IMR-90 (cell line): ENCODE measurements at regions not wholly inside any gene's neighbourhood (a gene's known extent, or its start where the extent isn't known, plus 50 kb on each side); places are given as distances from the start of the nearest gene placed in this dataset.

Source experiments
- ATAC-seq: fragments of 200-7000 bp; cut with Tn5 transposase; 2 replicates; pipeline ENCODE4 v1.9.1; 2020; ENCODE audit warnings: low read depth, mild to moderate bottlenecking, moderate library complexity
- BruUV-seq: library from RNA; stranded (reverse); fragments of 400-500 nt; replicated peaks from 2 replicates; lab custom pipeline; 2021; lab: Mats Ljungman, UMichigan
- CTCF ChIA-PET: fragments of 300-600 bp; formaldehyde crosslinking; extraction: SDS; loops from one replicate; lab custom pipeline; 2021; ENCODE audit warnings: antibody characterized with exemption; lab: Yijun Ruan, JAX
- POLR2A ChIA-PET: fragments of 300-600 bp; sonication (Branson Sonifier 250); formaldehyde crosslinking; loops from one replicate; lab custom pipeline; 2022; ENCODE audit warnings: antibody characterized with exemption; ENCODE audit not compliant: unreplicated experiment; lab: Charles Lee
- DNase-seq: peaks from one replicate; pipeline ENCODE4 v3.0.0; 2013
- H2AFZ ChIP-seq: replicated peaks from 2 replicates; pipeline ENCODE3; 2013; ENCODE audit warnings: low read length, mild to moderate bottlenecking; ENCODE audit not compliant: poor library complexity
- H2AK5ac ChIP-seq: 2 replicates; pipeline ENCODE4 v1.6.1; 2013; ENCODE audit warnings: low read depth, low read length, inconsistent platforms
- H2AK9ac ChIP-seq: replicated peaks from 2 replicates; pipeline ENCODE3; 2013; ENCODE audit warnings: mild to moderate bottlenecking, low read depth, low read length, moderate library complexity; ENCODE audit not compliant: poor library complexity
- H2BK120ac ChIP-seq: 2 replicates; pipeline ENCODE4 v1.6.1; 2013; ENCODE audit warnings: low read depth, low read length, inconsistent platforms
- H2BK15ac ChIP-seq: 3 replicates; pipeline ENCODE4 v1.6.1; 2013; ENCODE audit warnings: low read depth, low read length, inconsistent platforms
- H2BK20ac ChIP-seq: 2 replicates; pipeline ENCODE4 v1.6.1; 2013; ENCODE audit warnings: low read depth, mild to moderate bottlenecking, inconsistent platforms, low read length, moderate library complexity
- H2BK5ac ChIP-seq: 2 replicates; pipeline ENCODE4 v1.6.1; 2013; ENCODE audit warnings: mild to moderate bottlenecking, low read depth, low read length, inconsistent platforms; ENCODE audit not compliant: poor library complexity, severe bottlenecking
- H3K14ac ChIP-seq: replicated peaks from 2 replicates; pipeline ENCODE4 v1.6.1; 2013; ENCODE audit warnings: low read depth, low read length, inconsistent platforms
- H3K18ac ChIP-seq: 2 replicates; pipeline ENCODE4 v1.6.1; 2013; ENCODE audit warnings: low read depth, low read length, control low read depth
- H3K23ac ChIP-seq: 2 replicates; pipeline ENCODE4 v1.6.1; 2013; ENCODE audit warnings: low read depth, low read length, inconsistent platforms
- H3K27ac ChIP-seq: 2 replicates; pipeline ENCODE4 v1.5.1; 2013; ENCODE audit warnings: mild to moderate bottlenecking, control low read depth, low read length; ENCODE audit not compliant: insufficient read depth
- H3K27me3 ChIP-seq: 2 replicates; pipeline ENCODE4 v1.6.1; 2013; ENCODE audit warnings: low read length; ENCODE audit not compliant: control insufficient read depth, insufficient read depth
- H3K36me3 ChIP-seq: 2 replicates; pipeline ENCODE4 v1.6.1; 2013; ENCODE audit warnings: low read length, mixed read lengths; ENCODE audit not compliant: control insufficient read depth, insufficient read depth
- H3K4ac ChIP-seq: 2 replicates; pipeline ENCODE4 v1.6.1; 2013; ENCODE audit warnings: low read depth, low read length, inconsistent platforms
- H3K4me1 ChIP-seq: 2 replicates; pipeline ENCODE4 v1.6.1; 2013; ENCODE audit warnings: low read length, mixed read lengths; ENCODE audit not compliant: control insufficient read depth, insufficient read depth
- H3K4me2 ChIP-seq: 2 replicates; pipeline ENCODE4 v1.6.1; 2013; ENCODE audit warnings: low read depth, mild to moderate bottlenecking, control low read depth, low read length, moderate library complexity
- H3K4me3 ChIP-seq: 2 replicates; pipeline ENCODE4 v1.5.1; 2013; ENCODE audit warnings: low read depth, mild to moderate bottlenecking, control low read depth, low read length, moderate library complexity; ENCODE audit not compliant: insufficient read depth
- H3K56ac ChIP-seq: 2 replicates; pipeline ENCODE4 v1.6.1; 2013; ENCODE audit warnings: low read length, inconsistent platforms; ENCODE audit not compliant: insufficient read depth; ENCODE audit errors: extremely low read depth
- H3K79me1 ChIP-seq, 2 experiments: 2 replicates each; pipeline ENCODE4 v1.6.1; 2013; ENCODE audit warnings: low read length in 2 of 2, inconsistent platforms in 1 of 2, low read depth in 1 of 2
- H3K9ac ChIP-seq: 2 replicates; pipeline ENCODE4 v1.6.1; 2013; ENCODE audit warnings: low read depth, low read length, control low read depth
- H3K9me1 ChIP-seq: 2 replicates; pipeline ENCODE4 v1.6.1; 2013; ENCODE audit warnings: low read length, inconsistent platforms; ENCODE audit not compliant: insufficient read depth
- H3K9me3 ChIP-seq: 2 replicates; pipeline ENCODE4 v1.6.1; 2013; ENCODE audit warnings: low read length; ENCODE audit not compliant: control insufficient read depth, insufficient read depth
- H4K20me1 ChIP-seq: 2 replicates; pipeline ENCODE4 v1.6.1; 2013; ENCODE audit warnings: low read length, inconsistent platforms; ENCODE audit not compliant: insufficient read depth
- H4K5ac ChIP-seq: 2 replicates; pipeline ENCODE4 v1.6.1; 2013; ENCODE audit warnings: mild to moderate bottlenecking, low read depth, low read length, control low read depth
- H4K8ac ChIP-seq, 2 experiments: 2 replicates each; pipeline ENCODE4 v1.6.1; 2013; ENCODE audit warnings: low read depth in 2 of 2, low read length in 2 of 2, control low read depth in 1 of 2, inconsistent platforms in 1 of 2
- H4K91ac ChIP-seq: 2 replicates; pipeline ENCODE4 v1.6.1; 2013; ENCODE audit warnings: low read depth, low read length, inconsistent platforms; ENCODE audit not compliant: insufficient read depth
- BHLHE40 ChIP-seq: fragments of 150-350 bp; IDR thresholded peaks from 2 replicates; pipeline ENCODE4 v1.6.1; 2016; ENCODE audit warnings: mild to moderate bottlenecking, low read depth, low read length
- CEBPB ChIP-seq: IDR thresholded peaks from 2 replicates; pipeline ENCODE4 v1.6.1; 2012; ENCODE audit warnings: low read depth, low read length, improper control_type of control experiment
- CHD1 ChIP-seq: IDR thresholded peaks from 2 replicates; pipeline ENCODE4 v1.6.1; 2012; ENCODE audit warnings: low read depth, low read length, improper control_type of control experiment
- CTCF ChIP-seq: conservative IDR thresholded peaks from 2 replicates; pipeline ENCODE4 v1.5.1; 2012; ENCODE audit warnings: mild to moderate bottlenecking, low read depth, low read length, improper control_type of control experiment
- ELK1 ChIP-seq: fragments of 150-350 bp; IDR thresholded peaks from 2 replicates; pipeline ENCODE4 v1.6.1; 2016; ENCODE audit warnings: low read depth, mild to moderate bottlenecking, low read length, moderate library complexity, borderline replicate concordance
- MAZ ChIP-seq: IDR thresholded peaks from 2 replicates; pipeline ENCODE4 v1.6.1; 2012; ENCODE audit warnings: low read depth, mild to moderate bottlenecking, low read length, improper control_type of control experiment, moderate library complexity, borderline replicate concordance
- MXI1 ChIP-seq: IDR thresholded peaks from 2 replicates; pipeline ENCODE4 v1.6.1; 2012; ENCODE audit warnings: low read depth, mild to moderate bottlenecking, low read length, moderate library complexity, borderline replicate concordance
- NFE2L2 ChIP-seq: fragments of 150-350 bp; IDR thresholded peaks from 2 replicates; pipeline ENCODE4 v1.6.1; 2016; ENCODE audit warnings: low read depth, mild to moderate bottlenecking, low read length
- POLR2A ChIP-seq: IDR thresholded peaks from 2 replicates; pipeline ENCODE4 v1.6.1; 2012; ENCODE audit warnings: mild to moderate bottlenecking, low read depth, low read length
- RAD21 ChIP-seq: IDR thresholded peaks from 2 replicates; pipeline ENCODE4 v1.6.1; 2012; ENCODE audit warnings: low read length, improper control_type of control experiment
- RCOR1 ChIP-seq: IDR thresholded peaks from 2 replicates; pipeline ENCODE4 v1.6.1; 2012; ENCODE audit warnings: mild to moderate bottlenecking, low read length, improper control_type of control experiment; ENCODE audit not compliant: insufficient replicate concordance
- RFX5 ChIP-seq: IDR thresholded peaks from 2 replicates; pipeline ENCODE4 v1.8.0; 2012; ENCODE audit warnings: low read depth, mild to moderate bottlenecking, low read length, moderate library complexity
- SMC3 ChIP-seq: fragments of 150-350 bp; IDR thresholded peaks from 2 replicates; pipeline ENCODE4 v1.6.1; 2016; ENCODE audit warnings: low read depth, mild to moderate bottlenecking, antibody characterized with exemption, low read length, moderate library complexity
- USF2 ChIP-seq: fragments of 150-350 bp; IDR thresholded peaks from 2 replicates; pipeline ENCODE4 v1.6.1; 2017; ENCODE audit warnings: mild to moderate bottlenecking, antibody characterized with exemption, low read length, low read depth
- WGBS, 2 experiments: methylation state at CpG; one replicate each; pipeline versions ENCODE4 v1.1.5 to v1.1.7; 2013; ENCODE audit warnings: missing lambda C conversion rate in 2 of 2; ENCODE audit not compliant: insufficient read length in 1 of 2; ENCODE audit errors: extremely low coverage in 2 of 2; 5-methylcytosine and 5-hydroxymethylcytosine counted together
- dilution Hi-C: fragments of 300-500 bp; cut with HindIII; formaldehyde crosslinking; loops from one replicate; pipeline ENCODE4 v1.14.3; 2018; ENCODE audit warnings: low sequenced_read_pairs; ENCODE audit not compliant: unreplicated experiment
- in situ Hi-C: fragments of 300-500 bp; cut with MboI; formaldehyde crosslinking; loops from 3 replicates; pipeline ENCODE4 v1.14.3; 2019; ENCODE audit warnings: low sequenced_read_pairs, inconsistent platforms, mixed read lengths
- intact Hi-C: fragments of 100-400 bp; cut with micrococcal nuclease; formaldehyde crosslinking; loops from 2 replicates; pipeline ENCODE4 v1.10.0; 2022

- Histone ChIP-seq H3K9me3 (no peaks in the 10 kb centered on the region), H3K36me3 (no peaks in the 10 kb centered on the region), H2AK5ac (no peak overlapping the region), H3K9me1 (no peaks in the 10 kb centered on the region), H3K14ac (no peak overlapping the region), H2BK20ac (no peak overlapping the region), H3K9ac (no peak overlapping the region), H4K20me1 (no peaks in the 10 kb centered on the region), H3K18ac (no peak overlapping the region), H4K5ac (no peak overlapping the region), H2BK5ac (no peak overlapping the region), H3K79me1 (no peaks in the 10 kb centered on the region), H2BK15ac (no peak overlapping the region), H3K23ac (no peak overlapping the region), H3K4me1 (no peaks in the 10 kb centered on the region), H2AFZ (no peak overlapping the region), H3K4me3 (no peak overlapping the region), H3K4me2 (no peak overlapping the region), H2BK120ac (no peak overlapping the region), H4K8ac (no peak overlapping the region), H3K56ac (no peak overlapping the region), H2AK9ac (no peak overlapping the region), H4K91ac (no peak overlapping the region), H3K4ac (no peak overlapping the region), H3K27me3 (no peaks in the 10 kb centered on the region), H3K27ac (no peak overlapping the region)
- no peak for TF ChIP-seq ELK1
- TF ChIP-seq CTCF: no peak
- no peak for TF ChIP-seq NFE2L2
- TF ChIP-seq RCOR1: no peak
- TF ChIP-seq USF2: no peak
- TF ChIP-seq CHD1: no peak
- TF ChIP-seq RFX5: no peak
- no peak for TF ChIP-seq CEBPB
- no peak for TF ChIP-seq BHLHE40
- no peak for TF ChIP-seq MXI1
- no peak for TF ChIP-seq RAD21
- no peak for TF ChIP-seq MAZ
- no peak for TF ChIP-seq POLR2A
- no peak for TF ChIP-seq SMC3
- in situ Hi-C loops (no loop called here), intact Hi-C loops (no loop called here), dilution Hi-C loops (no loop called here)
- ATAC-seq (no peak), DNase-seq (no peak)
- no CpG with 5 or more reads among the region's 3 CpGs for WGBS, 2 experiments
- POLR2A ChIA-PET: no interaction called here
- no TSS peak for BruUV-seq
- CTCF ChIA-PET: no interaction called here
Observed at GRCh38 chr20:40082436-40082835, 606.6 kb downstream of the MAFB start.
